Ovary (tissue), 7 donors: ENCODE measurements at regions not wholly inside any gene's neighbourhood (a gene's known extent, or its start where the extent isn't known, plus 50 kb on each side); places are given as distances from the start of the nearest gene placed in this dataset.

Experiments
- DNase-seq, 5 donors: peaks; one replicate each; pipeline ENCODE4 v3.0.0-alpha.2; 2019 to 2020
- H3K27ac ChIP-seq, 2 donors: fragments of 200-600 bp; one replicate each; pipeline versions ENCODE4 v1.5.1 to v1.8.0; 2019 to 2022
- H3K27me3 ChIP-seq: fragments of 200-600 bp; one replicate; pipeline ENCODE4 v1.8.0; 2022
- H3K36me3 ChIP-seq: fragments of 200-600 bp; sonication (generic); one replicate; pipeline ENCODE4 v1.5.1; 2019
- H3K4me1 ChIP-seq: one replicate; pipeline ENCODE4 v1.8.1; 2013; ENCODE audit warnings: mild to moderate bottlenecking, moderate library complexity; ENCODE audit not compliant: insufficient read depth
- H3K4me3 ChIP-seq: fragments of 200-600 bp; sonication (generic); one replicate; pipeline ENCODE4 v1.5.1; 2017
- H3K9me3 ChIP-seq, 2 donors: fragments of 200-600 bp in 1 of 2; sonication (generic) in 1 of 2; one replicate each; pipeline versions ENCODE4 v1.5.1 to v1.8.1; 2013 to 2019; ENCODE audit warnings: mild to moderate bottlenecking in 1 of 2, moderate library complexity in 1 of 2
- CTCF ChIP-seq, 3 donors: fragments of 450-650 bp in 2 of 3; fragments of 200-600 bp in 1 of 3; IDR thresholded peaks; one replicate each; pipeline versions ENCODE4 v1.5.1 to v1.8.0; 2016 to 2022; ENCODE audit warnings: antibody characterized with exemption in 3 of 3, mild to moderate bottlenecking in 1 of 3
- EP300 ChIP-seq: sonication (generic); formaldehyde crosslinking; IDR thresholded peaks from one replicate; pipeline ENCODE4 v1.6.1; 2017; ENCODE audit warnings: antibody characterized with exemption
- POLR2A ChIP-seq: fragments of 450-650 bp; IDR thresholded peaks from one replicate; pipeline ENCODE4 v1.6.1; 2017; ENCODE audit warnings: antibody characterized with exemption, mild to moderate bottlenecking, moderate library complexity
- WGBS, 3 donors: extraction: QIAGEN DNeasy Blood & Tissue Kit in 1 of 3; methylation state at CpG; one replicate each; pipeline versions ENCODE4 v1.1.5 to v1.1.7; 2013 to 2017; 5-methylcytosine and 5-hydroxymethylcytosine counted together
- intact Hi-C, 4 donors: fragments of 100-400 bp; cut with DNase I; formaldehyde crosslinking; loops; one replicate each; pipeline versions ENCODE4 v1.11.0 to v1.15.1; 2022 to 2023
- donor health status: DM: no; HTN: no; CAD: no; lungs with moderate emphysema.
- donor health status: DM: no; HTN: no; CAD: no.
- donor health status: Bipolar disorder and iron deficiency.
- donor health status: DM: no; HTN: no; CAD: no.
- donor health status: DM: yes; HTN: yes; CAD: no.

GRCh38 chr16:85213926-85214675 lies 101.8 kb upstream of the CIBAR2 start:
- no peak for TF ChIP-seq EP300
- no peak for TF ChIP-seq POLR2A
- TF ChIP-seq CTCF (IDR thresholded peaks at IDR 0.05) = no peak
- Histone ChIP-seq H3K36me3 (no peaks in the 10 kb centered on the region), H3K4me1 (peaks cover 29% of the 10 kb centered on the region), H3K9me3 (no peaks in the 10 kb centered on the region), H3K4me3 (no peak overlapping the region), H3K27me3 (no peaks in the 10 kb centered on the region), H3K27ac (peak overlapping the region in 1 of 2 donors; percentile 17)
- intact Hi-C loops = no loop called here
- WGBS, 3 donors = 91 to 92% (median 92%) methylated on average over 28 of the region's 28 CpGs
- no peak for DNase-seq

GRCh38 chr16:85215478-85216118 lies 103.3 kb upstream of the CIBAR2 start:
- intact Hi-C loops = no loop called here
- no peaks in the 10 kb centered on the region for H3K9me3 ChIP-seq
- H3K36me3 ChIP-seq = no peaks in the 10 kb centered on the region
- 75 to 84% (median 79%) methylated on average over 8 of the region's 8 CpGs for WGBS, 3 donors
- H3K27me3 ChIP-seq = no peaks in the 10 kb centered on the region
- H3K4me1 ChIP-seq = peaks cover 33% of the 10 kb centered on the region
- TF ChIP-seq POLR2A (no peak), EP300 (no peak), CTCF (IDR thresholded peaks at IDR 0.05) (no peak)
- H3K4me3 ChIP-seq = no peak overlapping the region
- DNase-seq = no peak
- H3K27ac ChIP-seq = no peak overlapping the region

- no peak overlapping the region for H3K4me3 ChIP-seq
- intact Hi-C loops = no loop called here
- H3K27ac ChIP-seq = peak overlapping the region in 1 of 2 donors; percentile 52
- WGBS, 3 donors = 51 to 71% (median 65%) methylated on average over 18 to 19 of the region's 19 CpGs
- H3K9me3 ChIP-seq = no peaks in the 10 kb centered on the region
- TF ChIP-seq CTCF (IDR thresholded peaks at IDR 0.05) = no peak
- TF ChIP-seq EP300 = no peak
- TF ChIP-seq POLR2A = no peak
- no peaks in the 10 kb centered on the region for H3K27me3 ChIP-seq
- peaks cover 41% of the 10 kb centered on the region for H3K4me1 ChIP-seq
- H3K36me3 ChIP-seq = no peaks in the 10 kb centered on the region
- peak in 1 of 5 donors; percentile 52 for DNase-seq
Observed at GRCh38 chr16:85216522-85217375, 104.5 kb upstream of the CIBAR2 start.

GRCh38 chr16:85220125-85220839 lies 108.0 kb upstream of the CIBAR2 start:
- DNase-seq = peak; percentile 77 to 87 (median 85)
- no peaks in the 10 kb centered on the region for H3K27me3 ChIP-seq
- peaks cover 31% of the 10 kb centered on the region for H3K4me1 ChIP-seq
- intact Hi-C loops = no loop called here
- H3K27ac ChIP-seq = peak overlapping the region in 1 of 2 donors; percentile 78
- WGBS, 3 donors = 1 to 5% (median 4%) methylated on average over 31 of the region's 31 CpGs
- no peak for TF ChIP-seq POLR2A
- no peak for TF ChIP-seq EP300
- TF ChIP-seq CTCF (IDR thresholded peaks at IDR 0.05) = no peak
- H3K9me3 ChIP-seq = no peaks in the 10 kb centered on the region
- peak overlapping the region; percentile 17 for H3K4me3 ChIP-seq
- H3K36me3 ChIP-seq = no peaks in the 10 kb centered on the region
